GM19455 (cell line): ENCODE measurements at regions not wholly inside any gene's neighbourhood (a gene's known extent, or its start where the extent isn't known, plus 50 kb on each side); places are given as distances from the start of the nearest gene placed in this dataset.

Experiments
- ATAC-seq: cut with Tn5 transposase; IDR thresholded peaks from one replicate; pipeline ENCODE4 v1.9.1; 2021; ENCODE audit not compliant: unreplicated experiment

DNA sequence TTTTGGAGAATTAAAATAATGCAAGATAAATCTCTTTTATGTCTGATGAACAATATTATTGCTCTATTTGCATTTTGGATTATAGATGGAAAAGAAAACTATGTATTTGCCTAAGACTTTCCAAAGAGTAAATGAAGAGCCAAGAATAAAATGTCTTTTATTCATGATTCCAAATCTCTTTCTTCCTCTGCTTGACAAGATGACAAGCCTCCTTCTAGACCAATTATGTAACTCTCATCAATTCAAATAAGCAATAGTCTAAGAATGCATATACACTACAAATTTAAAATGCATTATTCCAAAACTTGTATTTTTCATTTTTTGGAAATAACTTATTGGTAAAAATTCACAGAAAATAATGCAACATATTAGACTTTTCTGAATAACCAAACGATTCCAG lies 377.3 kb downstream of the GASK1B start:
- ATAC-seq: no peak

DNA sequence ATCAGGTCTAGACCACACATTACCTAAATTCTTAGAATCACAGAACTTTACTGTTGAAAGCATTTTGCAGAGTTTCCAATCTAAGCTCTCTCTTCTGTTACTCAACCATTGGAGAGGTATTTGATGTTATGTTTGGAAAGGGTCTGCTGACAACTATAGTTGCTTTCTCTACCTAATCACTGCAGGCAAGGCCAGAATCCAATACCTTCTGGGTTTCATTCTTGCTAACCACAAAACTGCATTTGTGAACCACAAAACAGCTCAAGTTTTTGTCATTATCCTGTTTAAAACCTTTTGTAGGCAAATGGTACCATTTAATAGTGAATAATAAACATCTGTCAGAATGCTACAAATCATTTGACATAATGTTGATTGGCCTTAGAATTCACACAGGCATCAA lies 380.1 kb downstream of the GASK1B start:
- ATAC-seq: no peak

DNA sequence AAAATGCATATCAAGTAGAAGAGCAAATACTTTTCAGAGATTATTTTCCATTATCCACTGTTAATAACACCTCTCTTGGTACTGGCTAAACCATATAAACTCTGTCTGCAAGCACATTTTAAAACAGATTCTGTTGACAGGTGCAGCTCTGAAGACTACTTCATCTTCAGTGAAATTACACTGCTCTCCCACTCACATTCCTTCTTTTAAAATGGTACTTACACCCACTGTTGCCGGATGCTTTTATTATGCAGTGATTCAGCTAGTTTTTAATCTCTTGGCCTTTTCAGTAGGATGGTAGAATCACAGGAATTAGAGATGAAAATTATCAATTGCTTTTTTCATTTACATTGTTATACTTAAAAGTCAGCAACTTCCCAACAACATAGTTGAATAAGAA lies 381.6 kb downstream of the GASK1B start:
- ATAC-seq: no peak

DNA sequence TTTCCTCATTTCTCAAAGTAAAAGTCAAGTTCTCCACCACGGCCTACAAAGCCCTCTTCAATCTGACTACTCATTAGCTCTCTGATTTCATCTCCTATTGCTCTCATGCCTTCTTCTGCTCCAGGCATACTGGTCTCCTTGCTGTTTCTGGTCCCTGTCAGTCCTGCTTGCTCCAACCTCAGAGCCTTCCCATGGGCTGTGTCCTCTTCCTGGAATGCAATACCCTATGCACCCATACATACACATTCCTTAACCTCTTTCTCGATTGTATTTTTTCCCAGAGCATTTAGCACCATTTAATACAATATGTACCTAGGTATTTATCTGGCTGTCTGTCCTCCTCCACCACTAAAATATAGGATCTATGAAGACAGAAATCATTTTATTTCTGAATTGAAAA lies 385.2 kb downstream of the GASK1B start:
- ATAC-seq: no peak

DNA sequence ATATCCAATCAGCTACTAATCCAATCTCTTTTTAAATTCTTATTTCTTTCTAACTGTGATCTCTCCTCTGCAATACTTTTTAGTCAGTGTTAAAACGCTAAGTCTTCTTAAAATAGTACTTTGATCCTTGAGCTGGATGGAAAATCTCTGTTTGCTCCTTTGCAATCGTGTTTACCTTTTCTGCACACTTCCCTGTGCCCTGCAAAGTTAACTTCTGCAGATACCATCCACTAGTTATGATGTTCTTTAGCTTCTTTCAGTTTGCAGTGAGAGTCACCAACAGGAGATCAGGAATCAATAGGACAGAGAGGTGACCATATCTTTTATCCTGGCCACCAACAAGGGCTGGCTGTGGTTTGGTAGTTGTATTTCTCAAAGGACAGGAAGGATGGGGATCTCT lies 391.5 kb downstream of the GASK1B start:
- ATAC-seq: no peak

DNA sequence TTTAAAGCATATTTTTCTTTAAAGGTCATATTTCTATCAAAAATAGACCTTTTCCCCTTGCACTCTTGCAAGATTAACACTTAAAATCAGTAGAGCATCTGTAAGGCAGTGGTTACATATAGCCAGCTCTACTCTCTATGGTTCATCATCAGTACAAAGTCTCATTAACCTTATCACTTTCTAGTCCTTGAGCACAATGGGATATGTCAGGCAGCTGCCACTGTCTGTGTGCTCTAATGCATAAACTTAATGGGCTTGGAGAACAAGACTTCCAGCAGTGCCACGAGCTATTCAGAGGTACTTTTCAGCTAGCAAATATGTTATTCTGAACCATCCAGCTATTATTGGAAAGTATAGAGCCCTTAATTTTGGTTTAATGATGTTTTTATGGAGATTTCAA lies 393.7 kb downstream of the GASK1B start:
- no peak for ATAC-seq

DNA sequence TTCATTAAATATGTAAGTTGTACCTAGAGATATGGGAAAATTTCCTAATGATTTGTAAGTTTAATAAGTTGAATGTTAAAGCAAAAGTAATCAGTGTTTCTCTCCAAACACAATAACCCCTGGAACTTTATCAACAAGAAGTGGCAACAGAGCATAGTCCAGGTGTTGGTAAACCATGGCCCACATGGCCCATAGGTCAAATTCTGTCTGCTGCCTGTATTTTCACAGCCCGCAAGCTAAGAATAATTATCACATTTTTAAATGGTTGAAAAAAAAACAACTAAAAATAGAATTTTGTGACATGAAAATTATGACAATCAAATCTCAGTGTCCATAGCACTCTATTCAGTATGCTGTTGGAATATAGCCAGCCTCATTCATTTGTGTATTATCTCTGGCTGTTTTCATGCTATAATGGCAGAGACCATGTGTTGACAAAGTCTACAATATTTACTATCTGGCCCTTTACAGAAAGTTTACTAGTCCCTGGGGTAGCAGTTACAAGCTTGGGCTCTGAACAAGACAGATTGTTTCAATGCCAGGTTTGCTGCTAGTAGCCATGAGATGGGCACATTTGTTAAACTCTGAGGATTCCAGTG lies 395.8 kb downstream of the GASK1B start:
- no peak for ATAC-seq

DNA sequence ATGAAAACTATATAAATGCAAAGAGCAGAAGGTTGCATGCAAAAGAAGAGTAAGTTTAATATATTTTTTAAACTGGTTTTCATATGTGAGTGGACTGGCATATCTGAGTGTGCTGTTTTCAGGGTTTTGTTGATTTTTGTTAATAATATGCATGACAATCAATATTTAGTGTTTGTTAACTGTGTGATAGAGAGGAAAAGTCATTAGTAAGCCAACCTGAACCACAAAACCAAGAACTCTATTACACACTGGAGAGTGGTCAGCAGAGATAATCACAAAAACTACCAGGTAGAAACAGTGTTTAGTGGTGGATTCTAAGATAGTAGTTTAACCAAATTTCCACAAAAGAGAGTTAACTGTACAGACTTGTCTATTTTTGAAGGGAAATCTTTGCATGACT lies 396.9 kb downstream of the GASK1B start:
- ATAC-seq: no peak

DNA sequence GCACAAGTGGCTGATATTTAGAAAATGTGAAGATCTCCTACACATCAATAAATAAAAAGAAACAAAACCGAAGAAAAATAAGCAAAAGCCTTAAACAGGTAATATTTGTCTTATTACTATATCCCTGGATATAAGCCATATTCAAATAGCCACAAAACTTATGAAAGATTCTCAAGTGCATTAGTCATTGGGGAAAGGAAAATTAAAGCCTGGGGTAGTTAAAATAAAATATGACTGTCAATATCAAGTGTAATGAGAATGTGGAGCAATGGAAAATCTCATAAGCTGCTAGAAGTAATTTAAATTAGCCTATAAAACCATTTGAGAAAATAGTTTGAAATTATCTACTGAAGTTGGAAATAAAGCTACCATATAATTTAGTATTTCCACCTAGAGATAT lies 399.9 kb downstream of the GASK1B start:
- ATAC-seq: no peak

DNA sequence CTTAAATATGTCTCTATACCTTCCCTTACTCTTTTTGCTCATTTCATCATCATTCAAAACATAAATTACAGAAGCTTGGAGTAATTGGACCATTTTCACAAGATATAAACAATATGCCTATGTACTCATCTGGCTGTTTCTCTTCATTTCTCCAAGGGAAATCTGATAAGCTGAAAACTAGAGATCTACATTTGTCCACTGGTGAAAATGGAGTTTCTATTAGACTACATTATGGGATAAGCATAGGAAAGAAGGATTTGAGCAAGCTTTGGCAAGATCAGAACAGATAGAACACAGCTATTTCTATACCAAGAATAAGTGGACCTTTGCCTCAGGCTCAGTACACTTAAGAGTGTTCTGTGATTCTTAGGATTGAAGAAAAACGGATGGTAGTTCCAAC lies 404.4 kb downstream of the GASK1B start:
- ATAC-seq: no peak

DNA sequence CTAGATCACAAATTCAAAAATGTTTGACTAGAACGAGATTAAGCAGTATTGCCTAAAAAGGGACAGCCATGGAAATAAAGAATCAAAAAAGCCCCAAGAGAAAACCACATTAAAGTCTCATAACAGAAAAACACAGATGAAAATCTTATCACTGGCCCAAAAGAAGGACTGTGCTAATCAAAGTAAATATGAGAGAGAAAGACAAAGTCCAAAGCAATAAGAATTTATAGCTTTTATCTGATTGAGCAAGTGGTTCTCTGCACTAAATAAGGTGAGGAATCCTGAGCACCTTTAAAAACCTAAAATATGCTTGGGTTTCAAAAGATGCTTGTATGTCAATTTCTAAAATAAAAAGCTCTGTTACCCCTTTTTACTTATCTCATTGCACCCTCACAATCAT lies 409.3 kb downstream of the GASK1B start:
- ATAC-seq: no peak

DNA sequence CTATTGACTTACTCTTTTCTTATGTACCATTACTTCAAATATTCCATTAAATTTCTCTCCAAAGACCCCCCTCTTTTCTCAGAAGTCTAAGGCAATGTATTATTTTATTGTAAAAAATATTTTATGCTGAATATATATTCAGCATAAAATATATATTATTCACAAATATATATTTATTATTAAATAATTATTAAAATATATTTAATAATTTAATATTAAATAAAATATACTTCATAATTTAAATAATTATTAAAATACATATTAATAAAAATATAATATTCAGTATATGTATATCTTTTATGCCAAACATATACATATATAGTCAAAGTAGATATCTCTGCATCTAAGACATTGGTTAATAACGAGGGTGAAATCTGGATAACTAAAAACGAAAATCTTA lies 418.4 kb downstream of the GASK1B start:
- ATAC-seq: no peak

DNA sequence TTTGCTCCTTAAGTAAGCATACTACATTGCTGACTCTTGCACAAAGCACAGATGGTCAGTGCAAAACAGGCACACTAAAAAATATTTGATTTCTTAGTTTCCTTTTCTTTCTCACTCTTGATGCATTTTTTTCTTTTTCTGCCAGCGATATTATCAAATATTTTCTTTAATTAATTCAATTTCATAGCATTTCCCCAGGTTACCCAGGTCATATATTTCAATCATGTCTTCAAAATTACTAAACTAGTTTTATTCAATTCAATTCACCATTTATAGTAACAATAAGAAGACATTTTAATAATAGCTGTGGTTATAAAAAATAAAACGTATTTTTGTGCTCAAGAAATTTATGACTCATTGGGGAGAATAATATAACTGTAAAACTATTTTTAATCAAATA lies 421.2 kb downstream of the GASK1B start:
- ATAC-seq: no peak

DNA sequence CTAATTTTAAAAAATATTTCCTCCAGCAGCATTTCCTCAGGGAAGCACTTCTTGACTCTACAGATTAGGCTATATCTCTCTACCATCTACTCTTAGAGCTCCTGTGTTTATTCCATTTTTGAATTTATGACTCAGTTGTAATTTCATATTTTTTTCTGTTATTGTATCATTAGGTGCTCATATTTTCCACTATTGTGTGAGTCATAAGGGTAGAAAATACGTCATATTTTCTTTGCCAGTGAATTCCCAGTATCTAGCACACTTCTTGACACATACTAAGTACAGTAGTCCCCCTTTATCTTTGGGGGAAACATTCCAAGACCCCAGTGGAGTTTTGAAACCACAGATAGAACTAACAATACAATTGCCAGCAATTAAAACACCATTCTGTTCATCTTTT lies 431.2 kb downstream of the GASK1B start:
- no peak for ATAC-seq

DNA sequence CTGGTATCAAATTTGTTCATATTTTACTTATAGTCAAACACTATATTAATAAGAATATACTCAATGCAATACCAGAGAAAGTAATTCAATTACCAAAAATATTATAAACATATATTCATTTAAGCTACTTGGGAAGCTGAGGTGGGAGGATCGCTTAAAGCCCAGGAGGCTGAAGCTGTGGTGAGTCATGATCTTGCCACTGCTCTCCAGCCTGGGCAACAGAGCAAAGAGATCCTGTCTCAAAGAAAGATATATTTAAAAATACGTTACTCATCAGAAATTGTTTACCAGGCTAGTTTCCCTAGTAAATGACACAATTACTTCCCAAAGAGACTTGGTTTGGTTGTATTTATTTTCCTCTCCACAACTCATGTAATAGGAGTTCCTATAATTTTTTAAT lies 433.6 kb downstream of the GASK1B start:
- no peak for ATAC-seq

DNA sequence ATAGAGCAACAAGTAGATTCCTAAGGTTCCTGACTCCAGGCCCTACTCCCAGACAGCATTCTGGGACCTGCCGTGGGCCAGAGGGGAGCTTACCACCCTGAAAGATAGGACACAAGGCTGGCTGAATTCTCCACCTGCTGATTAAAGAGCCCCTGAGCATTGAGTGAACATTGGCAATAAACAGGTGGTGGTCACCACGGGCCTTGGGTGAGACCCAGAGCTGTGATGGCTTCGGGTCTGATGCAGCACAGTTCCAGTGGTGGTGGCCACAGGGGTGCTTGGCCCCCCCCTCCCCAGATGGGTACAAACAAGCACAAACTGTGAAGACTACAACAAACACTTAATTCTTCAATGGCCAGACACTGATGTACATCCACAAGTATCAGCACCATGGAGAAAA lies 444.6 kb downstream of the GASK1B start:
- no peak for ATAC-seq

DNA sequence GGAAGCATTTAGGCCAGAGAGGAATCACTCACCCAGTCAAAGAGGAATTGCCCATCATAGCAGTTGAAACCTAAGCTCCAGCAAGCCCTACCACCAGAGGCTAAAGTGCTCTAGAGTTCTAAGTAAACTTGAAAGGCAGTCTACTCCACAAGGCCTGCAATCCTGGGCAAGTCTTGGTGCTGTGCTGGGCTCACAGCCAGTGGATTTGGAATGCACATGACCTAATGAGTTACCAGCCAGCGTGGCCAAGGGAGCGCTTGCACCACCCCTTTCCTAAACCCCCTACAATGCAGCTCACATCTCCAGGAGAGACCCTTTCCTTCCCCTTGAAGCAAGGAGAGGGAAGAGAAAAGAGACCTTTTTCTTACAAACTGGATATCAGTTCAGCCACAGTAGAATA lies 445.7 kb downstream of the GASK1B start:
- ATAC-seq: no peak

DNA sequence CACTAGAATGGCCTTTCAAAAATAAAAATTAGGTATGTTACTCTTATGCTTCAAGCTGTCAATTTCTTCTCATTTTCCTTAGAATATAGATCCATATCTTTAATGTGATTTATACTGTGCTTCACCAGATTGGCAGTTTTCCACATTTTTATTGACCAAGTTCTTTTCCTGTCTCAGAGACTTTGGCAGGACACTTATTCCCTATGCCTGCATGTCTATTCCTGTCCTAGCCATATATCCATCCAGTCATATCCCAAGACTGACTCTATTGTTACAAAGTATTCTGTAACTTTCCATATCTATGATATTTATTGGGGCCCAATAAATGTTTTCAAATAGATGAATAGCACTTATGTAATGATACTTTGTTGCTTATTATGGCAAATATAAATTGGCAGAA lies 450.7 kb downstream of the GASK1B start:
- no peak for ATAC-seq

DNA sequence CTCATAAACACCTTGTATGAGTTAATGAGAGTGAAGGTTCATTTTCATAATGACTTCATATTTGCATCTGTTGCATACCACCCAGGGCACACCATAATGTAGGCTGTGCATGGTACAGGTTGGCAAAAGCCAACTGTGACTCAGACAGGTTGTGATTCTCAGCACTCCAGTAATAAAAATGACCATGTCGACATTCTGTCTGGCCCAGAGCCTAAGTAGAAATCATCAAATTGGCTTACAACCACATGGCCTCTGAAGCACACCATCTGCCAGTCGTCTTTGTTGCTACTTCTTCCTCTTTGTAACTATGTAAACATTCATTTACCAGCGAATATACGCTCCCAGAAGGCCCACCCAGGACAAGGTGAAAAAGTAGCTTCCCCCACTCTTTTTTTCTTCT lies 459.5 kb downstream of the GASK1B start:
- ATAC-seq: no peak

DNA sequence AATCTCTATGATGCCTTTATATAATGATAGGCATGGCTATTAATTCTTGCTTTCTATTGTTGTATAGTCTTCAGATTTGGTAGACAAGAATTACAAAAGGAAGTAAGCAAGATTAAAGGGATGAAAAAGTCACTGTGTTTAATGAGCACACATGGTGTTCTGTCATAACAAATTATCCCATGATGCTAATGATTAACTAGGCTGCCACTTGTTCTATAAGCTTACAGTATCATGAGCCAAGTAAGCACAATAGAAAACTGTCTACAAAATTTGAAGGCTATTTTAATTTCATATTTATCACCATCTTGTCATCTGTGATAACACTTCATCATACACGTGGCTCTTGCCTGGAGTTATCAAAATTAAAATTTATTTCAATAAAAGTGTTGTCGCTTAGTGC lies 466.7 kb downstream of the GASK1B start:
- no peak for ATAC-seq

DNA sequence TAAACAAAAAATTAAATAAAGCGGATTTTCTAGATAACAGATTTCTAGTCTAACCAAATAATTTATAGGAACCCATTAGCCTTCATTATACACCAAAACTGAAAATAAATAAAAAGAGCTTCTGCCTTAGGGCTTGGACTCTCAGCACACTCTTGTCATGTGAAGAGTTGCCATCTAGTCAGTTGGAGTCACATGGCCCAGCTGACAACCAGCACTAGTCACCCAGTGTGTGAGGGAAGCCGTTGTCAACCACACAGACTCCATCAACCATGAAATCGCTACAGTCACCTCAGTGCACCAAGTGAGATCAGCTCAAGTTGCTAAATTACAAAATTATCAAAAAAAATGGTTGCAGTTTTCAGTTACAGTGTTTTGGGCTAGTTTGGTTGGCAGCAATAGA lies 470.0 kb downstream of the GASK1B start:
- ATAC-seq: no peak

DNA sequence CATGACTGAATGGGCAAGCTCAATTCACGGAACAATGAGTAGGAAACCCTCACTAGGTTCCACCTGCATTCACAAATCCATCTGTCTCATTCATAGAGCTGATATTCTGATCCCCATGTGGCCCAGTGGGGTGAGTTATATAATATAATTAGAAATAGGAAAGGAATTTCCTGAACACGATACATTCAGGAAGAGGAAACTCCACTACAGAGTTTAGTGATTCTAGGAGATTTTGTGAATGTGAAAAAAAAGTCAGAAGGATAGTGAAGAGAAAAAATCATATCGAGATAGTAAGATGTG lies 471.2 kb downstream of the GASK1B start:
- no peak for ATAC-seq

DNA sequence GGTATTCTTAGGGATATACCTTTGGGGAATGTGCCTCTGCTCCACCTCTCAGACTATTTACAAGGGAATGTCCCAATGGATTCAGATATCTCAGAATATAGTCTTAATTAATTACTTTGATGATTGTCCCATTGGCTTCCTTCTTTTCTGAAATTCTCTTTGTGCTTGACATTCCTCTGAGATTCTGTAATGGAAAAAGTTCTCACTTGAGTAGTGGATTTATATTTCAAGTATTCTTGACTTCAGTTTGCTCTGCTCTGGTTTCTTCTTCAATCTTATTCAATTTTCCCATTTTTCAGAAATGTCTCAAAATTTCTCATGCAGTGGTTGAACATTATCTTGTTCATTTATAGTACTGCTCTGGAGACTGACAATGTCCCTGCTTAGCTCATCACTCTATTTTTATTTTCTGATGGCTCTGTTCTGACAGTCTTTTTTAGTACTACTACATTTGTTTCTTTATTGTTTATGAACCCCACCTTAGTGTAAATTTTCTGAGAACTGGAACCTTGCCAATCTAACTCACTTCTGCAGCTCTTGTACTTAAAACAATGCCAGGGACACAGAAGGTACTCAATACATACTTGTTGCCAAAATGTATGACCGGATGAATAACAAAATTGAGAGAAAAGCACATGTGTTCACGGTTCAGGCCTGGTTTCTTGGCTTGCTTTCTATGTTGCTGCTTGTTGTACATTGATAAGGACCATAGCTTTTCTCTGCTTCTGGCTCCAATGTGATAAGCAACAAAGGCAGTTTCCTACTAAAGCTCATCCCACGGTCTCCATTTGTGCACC lies 471.7 kb downstream of the GASK1B start:
- ATAC-seq: no peak
